PC-3 (cell line): ENCODE measurements at regions not wholly inside any gene's neighbourhood (a gene's known extent, or its start where the extent isn't known, plus 50 kb on each side); places are given as distances from the start of the nearest gene placed in this dataset.

Source experiments
- ATAC-seq: fragments of 200-7000 bp; cut with Tn5 transposase; 2 replicates; pipeline ENCODE4 v1.9.1; 2020; ENCODE audit warnings: mild to moderate bottlenecking, moderate library complexity
- BruUV-seq: library from RNA; stranded (reverse); fragments of 400-500 nt; replicated peaks from 2 replicates; lab custom pipeline; 2021; lab: Mats Ljungman, UMichigan
- CTCF ChIA-PET: fragments of 300-600 bp; sonication (Branson Sonifier 250); formaldehyde crosslinking; loops from one replicate; lab custom pipeline; 2022; ENCODE audit warnings: antibody characterized with exemption; lab: Charles Lee
- POLR2A ChIA-PET: fragments of 300-600 bp; sonication (Branson Sonifier 250); formaldehyde crosslinking; loops from one replicate; lab custom pipeline; 2022; ENCODE audit warnings: antibody characterized with exemption; ENCODE audit not compliant: unreplicated experiment; lab: Charles Lee
- DNase-seq: peaks from one replicate; pipeline ENCODE4 v3.0.0-alpha.2; 2015
- H2AFZ ChIP-seq: fragments of 300-600 bp; sonication (generic); 2 replicates; pipeline ENCODE4 v1.6.0; 2016; ENCODE audit warnings: antibody characterized with exemption, low read length
- H3F3A ChIP-seq: fragments of 300-600 bp; sonication (generic); one replicate; pipeline ENCODE4 v1.6.0; 2017; ENCODE audit warnings: antibody characterized with exemption, low read length, control low read depth, mild to moderate bottlenecking; ENCODE audit not compliant: unreplicated experiment
- H3K27ac ChIP-seq: fragments of 300-600 bp; sonication (generic); 2 replicates; pipeline ENCODE4 v1.5.1; 2016; ENCODE audit warnings: mild to moderate bottlenecking, low read length
- H3K27me3 ChIP-seq: fragments of 300-600 bp; sonication (generic); 2 replicates; pipeline ENCODE4 v1.6.1; 2016; ENCODE audit warnings: low read length, mixed read lengths
- H3K36me3 ChIP-seq: fragments of 300-600 bp; sonication (generic); 2 replicates; pipeline ENCODE4 v1.6.1; 2016; ENCODE audit warnings: low read depth, mixed run types, low read length, mixed read lengths
- H3K4me1 ChIP-seq: fragments of 300-600 bp; sonication (generic); 2 replicates; pipeline ENCODE4 v1.5.1; 2016; ENCODE audit warnings: low read length; ENCODE audit not compliant: insufficient read depth
- H3K4me2 ChIP-seq: fragments of 300-600 bp; sonication (generic); 2 replicates; pipeline ENCODE4 v1.6.0; 2016; ENCODE audit warnings: low read length
- H3K4me3 ChIP-seq: fragments of 300-600 bp; sonication (generic); 2 replicates; pipeline ENCODE4 v1.5.1; 2016; ENCODE audit warnings: mild to moderate bottlenecking, low read length, mixed read lengths
- H3K79me2 ChIP-seq: fragments of 300-600 bp; sonication (generic); 2 replicates; pipeline ENCODE4 v1.6.1; 2017; ENCODE audit warnings: low read length, mixed read lengths
- H3K9ac ChIP-seq: fragments of 300-600 bp; sonication (generic); 2 replicates; pipeline ENCODE4 v1.6.0; 2016; ENCODE audit warnings: mild to moderate bottlenecking, low read length
- H3K9me2 ChIP-seq: fragments of 300-600 bp; sonication (generic); replicated peaks from 2 replicates; pipeline ENCODE4 v1.6.1; 2016; ENCODE audit warnings: mixed run types, low read length, mixed read lengths
- H3K9me3 ChIP-seq: fragments of 300-600 bp; sonication (generic); 2 replicates; pipeline ENCODE4 v1.6.1; 2016; ENCODE audit warnings: low read length, mixed read lengths
- H4K20me1 ChIP-seq: fragments of 300-600 bp; sonication (generic); 2 replicates; pipeline ENCODE4 v1.6.1; 2016; ENCODE audit warnings: low read length, mixed read lengths
- CTCF ChIP-seq: fragments of 300-600 bp; sonication (generic); conservative IDR thresholded peaks from 2 replicates; pipeline ENCODE4 v1.5.1; 2017; ENCODE audit warnings: antibody characterized with exemption, low read depth, mild to moderate bottlenecking, low read length
- EZH2 ChIP-seq: fragments of 300-600 bp; sonication (generic); IDR thresholded peaks from one replicate; pipeline ENCODE4 v1.6.1; 2017; ENCODE audit warnings: antibody characterized with exemption, mild to moderate bottlenecking, low read length; ENCODE audit not compliant: unreplicated experiment
- EZH2phosphoT487 ChIP-seq: fragments of 300-600 bp; sonication (generic); IDR thresholded peaks from 2 replicates; pipeline ENCODE4 v1.6.1; 2018; ENCODE audit warnings: mild to moderate bottlenecking, antibody characterized with exemption, low read length, borderline replicate concordance
- intact Hi-C: fragments of 100-400 bp; cut with micrococcal nuclease; formaldehyde crosslinking; loops from 2 replicates; pipeline ENCODE4 v1.9.0; 2023

DNA sequence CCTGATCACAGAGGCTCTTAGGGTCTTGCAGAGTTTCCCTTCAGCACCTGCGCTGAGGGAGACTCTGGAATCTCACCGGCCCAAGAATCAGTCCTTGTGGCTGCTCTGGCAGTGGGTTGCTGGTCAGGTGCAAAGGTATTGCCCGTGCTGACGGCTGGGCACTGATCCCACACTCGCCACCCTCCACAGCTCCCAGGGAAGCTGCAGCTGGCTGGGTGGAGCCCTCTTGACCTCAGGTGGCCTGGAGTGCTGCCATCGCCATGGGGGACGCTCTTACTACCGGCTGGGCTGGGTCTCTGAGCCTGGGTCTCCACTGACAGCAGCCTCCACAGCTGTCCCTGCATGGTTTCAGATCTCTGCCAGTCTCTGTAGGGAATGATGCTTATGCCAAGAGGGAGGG, 52.6 kb upstream of the EPHB3 start:
- no peak for DNase-seq
- H3K4me3 ChIP-seq = no peak overlapping the region
- H3K36me3 ChIP-seq = no peaks in the 10 kb centered on the region
- no peak overlapping the region for H3K4me2 ChIP-seq
- no peaks in the 10 kb centered on the region for H3K9me2 ChIP-seq
- H3K79me2 ChIP-seq = no peaks in the 10 kb centered on the region
- ChIA-PET CTCF (no interaction called here), POLR2A (no interaction called here)
- H3K9me3 ChIP-seq = no peaks in the 10 kb centered on the region
- no peak for TF ChIP-seq EZH2phosphoT487
- TF ChIP-seq EZH2 = no peak
- TF ChIP-seq CTCF = no peak
- no peak overlapping the region for H3K9ac ChIP-seq
- H3K27ac ChIP-seq = no peak overlapping the region
- no peak overlapping the region for H2AFZ ChIP-seq
- H4K20me1 ChIP-seq = no peaks in the 10 kb centered on the region
- H3F3A ChIP-seq = no peaks in the 10 kb centered on the region
- no TSS peak for BruUV-seq
- H3K4me1 ChIP-seq = 0 out of 2 replicates have a peak, but pooled peaks cover 3% of the 10 kb centered on the region
- ATAC-seq = no peak
- peaks cover 94% of the 10 kb centered on the region for H3K27me3 ChIP-seq
- intact Hi-C loops = no loop called here

DNA sequence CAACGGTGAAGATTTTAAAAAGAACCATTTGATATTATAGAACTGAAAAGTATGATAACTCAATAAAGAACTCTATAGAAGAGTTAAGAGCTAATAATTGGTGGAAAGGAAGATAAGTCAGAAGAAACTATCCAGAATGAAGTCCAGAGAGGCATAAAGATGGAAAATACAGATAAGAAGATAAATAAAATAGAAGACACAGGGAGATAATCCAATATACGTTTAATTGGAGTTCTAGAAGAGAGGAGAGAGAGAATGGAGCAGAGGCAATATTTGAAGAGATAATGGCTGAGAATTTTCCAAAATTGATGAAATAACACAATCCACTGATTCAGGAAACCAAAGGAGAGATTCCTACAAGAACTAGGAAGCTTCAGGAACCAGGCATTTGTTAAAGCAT, 49.8 kb upstream of the EPHB3 start:
- no peaks in the 10 kb centered on the region for H4K20me1 ChIP-seq
- intact Hi-C loops = loop anchor here (5.0 kb wide), 1 partner anchor 94 kb away; no protein-coding TSS in a partner anchor
- no peaks in the 10 kb centered on the region for H3K9me3 ChIP-seq
- ChIA-PET CTCF (interaction anchor here (0.7 to 1.4 kb wide), 4 partner anchors 8 to 50 kb away, joined by 3 to 5 read pairs (median 4); partner anchors contain the start of gene EPHB3), POLR2A (no interaction called here)
- H3K4me3 ChIP-seq = no peak overlapping the region
- ATAC-seq = no peak
- H3K9ac ChIP-seq = no peak overlapping the region
- H3K27ac ChIP-seq = no peak overlapping the region
- no peaks in the 10 kb centered on the region for H3K79me2 ChIP-seq
- H3F3A ChIP-seq = no peaks in the 10 kb centered on the region
- no peaks in the 10 kb centered on the region for H3K36me3 ChIP-seq
- no TSS peak for BruUV-seq
- H3K4me2 ChIP-seq = no peak overlapping the region
- H2AFZ ChIP-seq = no peak overlapping the region
- no peaks in the 10 kb centered on the region for H3K4me1 ChIP-seq
- no peak for TF ChIP-seq EZH2
- TF ChIP-seq CTCF = no peak
- TF ChIP-seq EZH2phosphoT487 = no peak
- DNase-seq = no peak
- H3K9me2 ChIP-seq = no peaks in the 10 kb centered on the region
- H3K27me3 ChIP-seq = peaks cover 96% of the 10 kb centered on the region
